Thyroid gland (tissue), 4 donors: ENCODE measurements at regions not wholly inside any gene's neighbourhood (a gene's known extent, or its start where the extent isn't known, plus 50 kb on each side); places are given as distances from the start of the nearest gene placed in this dataset.

Experiments used
- DNase-seq, 2 donors: peaks; one replicate each; pipeline ENCODE4 v3.0.0-alpha.2; 2019
- H3K27ac ChIP-seq, 3 donors: fragments of 200-600 bp; sonication (generic); 1 replicate in 2 of 3; 2 replicates in 1 of 3; pipeline ENCODE4 v1.5.1; 2016 to 2019; ENCODE audit warnings: mild to moderate bottlenecking in 1 of 3, moderate library complexity in 1 of 3
- H3K27me3 ChIP-seq: fragments of 200-600 bp; sonication (generic); one replicate; pipeline ENCODE4 v1.5.1; 2019
- H3K36me3 ChIP-seq, 2 donors: fragments of 200-600 bp; sonication (generic); one replicate each; pipeline ENCODE4 v1.5.1; 2016 to 2019
- H3K4me1 ChIP-seq, 2 donors: fragments of 200-600 bp; sonication (generic); one replicate each; pipeline ENCODE4 v1.5.1; 2017 to 2019
- H3K4me3 ChIP-seq, 3 donors: fragments of 200-600 bp; sonication (generic); replicated peaks in 1 of 3; 1 replicate in 2 of 3; 2 replicates in 1 of 3; pipeline ENCODE4 v1.5.1; 2016; ENCODE audit warnings: mild to moderate bottlenecking in 1 of 3
- H3K9me3 ChIP-seq: fragments of 200-600 bp; sonication (generic); one replicate; pipeline ENCODE4 v1.5.1; 2017
- CTCF ChIP-seq, 6 experiments: fragments of 200-600 bp in 3 of 6; fragments of 450-650 bp in 3 of 6; sonication (generic) in 3 of 6; IDR thresholded peaks; one replicate each; pipeline ENCODE4 v1.5.1; 2016 to 2019; ENCODE audit warnings: antibody characterized with exemption in 6 of 6, mild to moderate bottlenecking in 2 of 6, inconsistent platforms in 1 of 6, moderate library complexity in 1 of 6
- POLR2A ChIP-seq, 2 donors: fragments of 450-650 bp; IDR thresholded peaks; one replicate each; pipeline ENCODE4 v1.6.1; 2017; ENCODE audit warnings: antibody characterized with exemption in 2 of 2, mild to moderate bottlenecking in 2 of 2, moderate library complexity in 1 of 2
- WGBS, 2 donors: methylation state at CpG; one replicate each; pipeline ENCODE4 v1.1.5; 2017; 5-methylcytosine and 5-hydroxymethylcytosine counted together
- intact Hi-C: fragments of 100-400 bp; cut with DNase I; formaldehyde crosslinking; loops from one replicate; pipeline ENCODE4 v1.15.1; 2023

GRCh38 chr5:12119657-12120056, 215.4 kb upstream of the CTNND2 start:
- H3K4me3 ChIP-seq: no peak overlapping the region
- H3K27me3 ChIP-seq: no peaks in the 10 kb centered on the region
- WGBS, 2 donors: 52 to 68% methylated on average over 3 of the region's 3 CpGs
- intact Hi-C loops: no loop called here
- no peaks in the 10 kb centered on the region for H3K36me3 ChIP-seq
- H3K4me1 ChIP-seq: no peaks in the 10 kb centered on the region
- TF ChIP-seq POLR2A (IDR thresholded peaks at IDR 0.05) (no peak), CTCF (IDR thresholded peaks at IDR 0.05) (no peak)
- no peaks in the 10 kb centered on the region for H3K9me3 ChIP-seq
- no peak for DNase-seq
- no peak overlapping the region for H3K27ac ChIP-seq

GRCh38 chr5:12114075-12114474, 209.8 kb upstream of the CTNND2 start:
- intact Hi-C loops: no loop called here
- no peaks in the 10 kb centered on the region for H3K27me3 ChIP-seq
- WGBS, 2 donors: 89 to 92% methylated on average over 1 of the region's 1 CpG
- H3K4me3 ChIP-seq: no peak overlapping the region
- no peak for DNase-seq
- H3K4me1 ChIP-seq: no peaks in the 10 kb centered on the region
- H3K27ac ChIP-seq: no peak overlapping the region
- TF ChIP-seq POLR2A (IDR thresholded peaks at IDR 0.05) (no peak), CTCF (IDR thresholded peaks at IDR 0.05) (no peak)
- no peaks in the 10 kb centered on the region for H3K36me3 ChIP-seq
- no peaks in the 10 kb centered on the region for H3K9me3 ChIP-seq

- no peak overlapping the region for H3K27ac ChIP-seq
- no peaks in the 10 kb centered on the region for H3K36me3 ChIP-seq
- no peaks in the 10 kb centered on the region for H3K27me3 ChIP-seq
- intact Hi-C loops: no loop called here
- H3K9me3 ChIP-seq: no peaks in the 10 kb centered on the region
- TF ChIP-seq CTCF (IDR thresholded peaks at IDR 0.05) (no peak), POLR2A (IDR thresholded peaks at IDR 0.05) (no peak)
- H3K4me3 ChIP-seq: no peak overlapping the region
- no peaks in the 10 kb centered on the region for H3K4me1 ChIP-seq
- WGBS, 2 donors: 84 to 86% methylated on average over 3 of the region's 3 CpGs
- DNase-seq: no peak
These were observed 208.8 kb upstream of the CTNND2 start for GRCh38 chr5:12113062-12113461.

GRCh38 chr5:12111261-12111660, 207.0 kb upstream of the CTNND2 start:
- no peak overlapping the region for H3K4me3 ChIP-seq
- intact Hi-C loops: no loop called here
- WGBS, 2 donors: 72 to 77% methylated on average over 2 of the region's 2 CpGs
- H3K27ac ChIP-seq: no peak overlapping the region
- H3K27me3 ChIP-seq: no peaks in the 10 kb centered on the region
- DNase-seq: no peak
- H3K36me3 ChIP-seq: no peaks in the 10 kb centered on the region
- TF ChIP-seq CTCF (IDR thresholded peaks at IDR 0.05) (no peak), POLR2A (IDR thresholded peaks at IDR 0.05) (no peak)
- no peaks in the 10 kb centered on the region for H3K4me1 ChIP-seq
- no peaks in the 10 kb centered on the region for H3K9me3 ChIP-seq

- 69 to 75% methylated on average over 3 of the region's 3 CpGs for WGBS, 2 donors
- Histone ChIP-seq H3K4me3 (no peak overlapping the region), H3K9me3 (no peaks in the 10 kb centered on the region), H3K36me3 (no peaks in the 10 kb centered on the region), H3K27ac (no peak overlapping the region), H3K27me3 (no peaks in the 10 kb centered on the region), H3K4me1 (no peaks in the 10 kb centered on the region)
- intact Hi-C loops: no loop called here
- TF ChIP-seq POLR2A (IDR thresholded peaks at IDR 0.05) (no peak), CTCF (IDR thresholded peaks at IDR 0.05) (no peak)
- DNase-seq: no peak
These were observed 206.4 kb upstream of the CTNND2 start for GRCh38 chr5:12110629-12111028.
